Stimulated activated CD8-positive, alpha-beta memory T cell treated with anti-CD3 and anti-CD28 coated beads, Interleukin-4, amount 100 ng/mL, for 24 hours (primary cell): ENCODE measurements at regions not wholly inside any gene's neighbourhood (a gene's known extent, or its start where the extent isn't known, plus 50 kb on each side); places are given as distances from the start of the nearest gene placed in this dataset.

ENCODE experiments used
- DNase-seq: peaks from one replicate; pipeline ENCODE4 v3.0.0-alpha.2; 2020; ENCODE audit warnings: low read depth

GRCh38 chr10:4385231-4385870 is 440.7 kb upstream of the AKR1E2 start:
- no peak for DNase-seq

GRCh38 chr10:4384245-4384644 is 441.8 kb upstream of the AKR1E2 start:
- no peak for DNase-seq

GRCh38 chr10:4383651-4384098 is 442.3 kb upstream of the AKR1E2 start:
- no peak for DNase-seq

- DNase-seq: no peak
Measured at GRCh38 chr10:4382811-4383210, 443.2 kb upstream of the AKR1E2 start.

GRCh38 chr10:4373612-4374011 is 452.4 kb upstream of the AKR1E2 start:
- DNase-seq: no peak

GRCh38 chr10:4373098-4373497 is 452.9 kb upstream of the AKR1E2 start:
- no peak for DNase-seq

GRCh38 chr10:4372601-4373000 is 453.4 kb upstream of the AKR1E2 start:
- no peak for DNase-seq

- no peak for DNase-seq
Measured at GRCh38 chr10:4371691-4372295, 454.2 kb upstream of the AKR1E2 start.

- no peak for DNase-seq
Measured at GRCh38 chr10:4370376-4370775, 455.6 kb upstream of the AKR1E2 start.

- DNase-seq: no peak
Measured at GRCh38 chr10:4361581-4361980, 464.4 kb upstream of the AKR1E2 start.

- no peak for DNase-seq
Measured at GRCh38 chr10:4359003-4359402, 467.0 kb upstream of the AKR1E2 start.

- DNase-seq: no peak
Measured at GRCh38 chr10:4357911-4358310, 468.1 kb upstream of the AKR1E2 start.

GRCh38 chr10:4355350-4355749 is 470.7 kb upstream of the AKR1E2 start:
- no peak for DNase-seq

- no peak for DNase-seq
Measured at GRCh38 chr10:4354382-4354812, 471.6 kb upstream of the AKR1E2 start.

- no peak for DNase-seq
Measured at GRCh38 chr10:4353964-4354363, 472.0 kb upstream of the AKR1E2 start.

GRCh38 chr10:4353059-4353655 is 472.9 kb upstream of the AKR1E2 start:
- DNase-seq: no peak

GRCh38 chr10:4352414-4352961 is 473.5 kb upstream of the AKR1E2 start:
- DNase-seq: no peak

- DNase-seq: no peak
Measured at GRCh38 chr10:4351723-4352413, 474.1 kb upstream of the AKR1E2 start.

GRCh38 chr10:4347397-4347796 is 478.6 kb upstream of the AKR1E2 start:
- no peak for DNase-seq

- no peak for DNase-seq
Measured at GRCh38 chr10:4345877-4346646, 479.9 kb upstream of the AKR1E2 start.

- no peak for DNase-seq
Measured at GRCh38 chr10:4344492-4344994, 481.5 kb upstream of the AKR1E2 start.

GRCh38 chr10:4343873-4344272 is 482.1 kb upstream of the AKR1E2 start:
- no peak for DNase-seq
